Left colon (tissue), 2 donors: ENCODE measurements at regions not wholly inside any gene's neighbourhood (a gene's known extent, or its start where the extent isn't known, plus 50 kb on each side); places are given as distances from the start of the nearest gene placed in this dataset.

Experiments used
- ATAC-seq: fragments of 200-7000 bp; cut with Tn5 transposase; one replicate; pipeline ENCODE4 v1.9.1; 2020; ENCODE audit warnings: mild to moderate bottlenecking, moderate library complexity
- DNase-seq, 2 donors: peaks; one replicate each; pipeline ENCODE4 v3.0.0-alpha.2; 2020
- intact Hi-C, 2 donors: fragments of 100-400 bp; cut with DNase I in 1 of 2; cut with micrococcal nuclease in 1 of 2; formaldehyde crosslinking; loops; one replicate each; pipeline versions ENCODE4 v1.11.2 to v1.14.0; 2022; cut with DNase I, micrococcal nuclease
- donor health status: DM: no; HTN: no; CAD: no.
- donor health status: DM: yes; HTN: yes; CAD: no.

DNA sequence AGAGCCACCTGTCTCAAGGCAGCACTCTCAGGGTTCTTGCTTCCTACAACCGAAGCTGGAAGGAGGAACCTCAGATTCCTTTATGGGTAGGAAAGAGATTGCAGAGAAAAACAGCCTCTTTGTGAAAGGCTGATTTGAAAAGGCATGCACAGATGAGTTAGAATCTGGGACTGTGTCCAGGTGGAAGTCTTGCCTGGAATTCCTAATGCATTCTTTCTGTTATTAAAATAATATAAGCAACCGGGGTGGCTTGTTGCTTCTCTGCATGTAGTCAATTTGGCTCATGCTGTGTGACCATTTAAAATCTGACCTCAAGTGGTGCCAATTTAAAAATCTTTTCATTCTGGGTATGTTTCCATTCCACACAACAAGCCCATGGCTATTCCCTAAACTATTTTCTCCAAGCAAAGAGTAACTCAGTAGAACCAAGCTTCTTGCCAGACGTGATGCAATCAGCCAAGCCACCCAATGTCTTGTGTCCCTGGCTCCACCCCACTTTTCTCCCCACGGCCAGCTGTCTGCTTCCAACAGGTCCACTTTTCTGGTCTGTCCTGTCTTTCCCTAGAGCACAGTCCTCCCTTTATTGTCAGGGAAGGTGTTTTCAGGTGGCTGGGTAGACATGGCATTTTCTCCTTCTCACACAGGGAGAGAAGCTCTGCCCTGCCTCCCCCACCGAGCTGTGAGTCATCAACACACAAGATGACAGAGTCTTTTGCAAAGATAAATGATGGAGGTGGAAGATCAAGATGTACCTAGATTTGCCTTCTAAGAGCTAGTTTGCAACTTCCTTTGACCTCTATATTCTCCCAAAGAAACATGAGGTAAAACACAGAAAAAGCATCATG, 394.3 kb downstream of the FOXO1 start:
- DNase-seq (peak in 1 of 2 donors; percentile 53), ATAC-seq (no peak)
- intact Hi-C loops = no loop called here

DNA sequence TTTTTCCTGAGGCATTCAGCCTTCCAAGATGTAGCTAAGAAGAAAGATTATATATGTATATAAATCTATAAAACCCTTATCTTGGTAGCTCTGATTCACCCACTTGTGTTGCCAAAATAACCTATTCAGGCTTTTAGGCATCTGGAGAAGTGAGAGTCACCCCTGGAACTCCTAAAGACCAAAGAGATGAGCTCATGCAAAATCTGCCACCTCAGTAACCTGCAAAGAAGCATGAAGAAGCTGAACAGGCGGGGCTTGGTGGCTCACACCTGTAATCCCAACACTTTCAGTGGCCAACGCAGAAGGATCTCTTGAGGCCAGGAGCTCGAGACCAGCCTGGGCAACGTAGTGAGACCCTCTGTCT, 393.7 kb downstream of the FOXO1 start:
- no peak for DNase-seq
- intact Hi-C loops = no loop called here
- no peak for ATAC-seq

DNA sequence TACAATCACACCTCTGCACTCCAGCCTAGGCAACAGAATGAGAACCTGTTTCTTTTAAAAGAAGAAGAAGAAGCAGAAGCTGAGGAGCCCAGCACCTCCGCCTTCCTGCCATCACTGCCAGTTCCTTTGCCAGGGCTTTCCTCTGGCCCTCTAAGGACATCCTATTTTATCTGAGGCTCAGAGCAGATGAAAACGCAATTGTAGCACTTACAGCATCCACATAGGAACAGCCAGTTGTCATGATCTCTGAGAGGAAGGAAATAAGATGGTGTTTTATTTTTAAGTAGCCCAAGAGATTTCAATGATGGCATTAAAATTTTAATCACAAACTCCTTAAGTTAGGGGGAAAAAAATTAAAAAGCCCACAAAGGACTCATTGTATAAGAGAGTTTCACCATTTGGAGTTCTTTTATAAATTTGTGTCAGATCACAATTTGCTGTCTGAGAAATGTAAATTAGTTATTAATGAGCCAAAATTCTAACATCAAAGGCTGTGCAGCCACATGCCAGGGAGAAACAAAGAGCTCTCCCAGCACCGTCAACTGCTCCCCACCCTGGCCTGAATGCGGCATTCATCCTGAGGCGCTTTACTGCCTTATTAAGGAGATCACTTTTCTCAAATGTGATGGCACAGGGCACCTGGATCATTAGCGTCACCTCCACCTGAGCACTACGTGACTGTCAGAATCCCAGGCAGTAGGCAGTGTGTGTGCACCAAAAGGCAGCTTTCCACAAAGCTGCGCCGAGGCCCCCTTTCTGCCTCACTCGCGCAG, 393.0 kb downstream of the FOXO1 start:
- no peak for DNase-seq
- intact Hi-C loops = no loop called here
- no peak for ATAC-seq

DNA sequence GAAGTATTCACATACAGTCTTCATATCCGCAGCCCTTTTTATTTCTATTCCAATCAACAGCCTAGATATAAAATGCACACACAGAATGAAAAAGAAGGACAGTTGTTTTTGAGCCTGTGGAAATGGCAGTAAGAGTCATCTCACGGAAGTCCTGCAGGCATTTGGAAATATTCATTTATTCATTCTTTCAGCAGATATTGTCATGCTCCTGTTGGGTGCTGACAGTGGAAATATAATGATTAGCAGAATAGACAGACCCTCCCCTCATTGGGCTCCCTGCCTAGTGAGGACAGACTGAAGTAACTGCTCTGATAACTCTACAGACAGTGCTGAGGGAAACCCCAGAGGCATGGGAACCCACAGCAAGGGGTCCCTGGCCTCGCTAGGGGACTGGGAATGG, 392.3 kb downstream of the FOXO1 start:
- ATAC-seq = no peak
- no peak for DNase-seq

DNA sequence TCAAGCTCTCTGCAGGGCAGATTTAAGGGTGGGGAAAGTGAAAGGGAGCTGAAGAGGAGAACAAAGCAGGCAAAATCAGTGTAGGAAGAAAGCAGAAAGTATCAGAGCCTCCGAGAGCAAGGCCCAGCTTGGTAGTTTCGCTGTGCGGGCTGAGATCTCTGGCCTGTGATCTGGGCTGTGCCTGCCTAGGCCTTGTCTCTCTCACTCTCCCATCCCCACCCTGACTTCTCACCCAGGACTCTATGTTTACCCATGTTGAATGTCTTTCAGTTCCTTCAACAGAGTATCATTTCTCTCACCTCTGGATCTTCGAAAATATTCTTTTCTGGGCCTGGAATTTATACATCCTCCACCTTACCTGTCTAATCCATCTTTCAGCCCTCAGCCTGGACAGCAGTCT, 391.3 kb downstream of the FOXO1 start:
- ATAC-seq (no peak), DNase-seq (no peak)
- intact Hi-C loops = no loop called here

More for the DNA sequence above, 392.3 kb downstream of the FOXO1 start:
- intact Hi-C loops = no loop called here

DNA sequence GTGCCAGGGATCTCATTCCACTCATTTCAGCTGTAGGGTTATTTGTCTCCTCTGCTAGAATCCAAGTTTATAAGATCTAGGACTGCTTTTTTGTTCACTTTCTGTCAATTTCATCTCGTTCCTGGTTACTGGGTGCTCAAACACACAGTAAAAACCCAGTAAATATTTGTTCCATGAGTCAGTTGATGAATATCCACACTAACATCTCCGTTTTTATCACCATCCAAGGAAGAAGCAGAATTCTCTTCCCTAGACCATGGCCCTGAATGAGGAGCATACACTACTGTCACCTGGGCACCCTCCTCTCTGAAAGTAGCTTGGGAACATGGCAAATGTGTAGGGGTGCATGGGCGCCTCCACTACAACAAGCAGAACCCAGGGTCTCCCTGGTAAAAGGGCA, 390.8 kb downstream of the FOXO1 start:
- DNase-seq (no peak), ATAC-seq (no peak)
- intact Hi-C loops = no loop called here

DNA sequence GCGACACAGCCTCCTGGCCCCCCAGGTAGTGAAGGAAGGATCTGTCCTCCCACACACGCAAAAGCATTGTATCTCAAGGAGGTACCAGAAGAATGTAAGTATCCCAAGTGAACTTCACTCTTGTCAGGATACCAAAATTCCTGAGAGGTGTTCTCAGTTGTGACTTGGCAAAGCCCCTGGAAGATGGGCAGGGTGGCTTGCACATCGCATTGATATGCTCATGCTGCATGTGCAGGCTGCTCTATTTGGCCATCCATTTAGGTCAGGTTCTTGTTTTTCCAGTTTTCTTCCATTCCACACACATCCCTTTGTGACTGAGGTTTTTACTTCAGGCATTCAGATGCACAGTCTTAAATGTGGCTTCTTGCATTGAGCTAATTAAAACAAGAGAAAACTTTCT, 382.8 kb downstream of the FOXO1 start:
- intact Hi-C loops = no loop called here
- DNase-seq (no peak), ATAC-seq (no peak)

DNA sequence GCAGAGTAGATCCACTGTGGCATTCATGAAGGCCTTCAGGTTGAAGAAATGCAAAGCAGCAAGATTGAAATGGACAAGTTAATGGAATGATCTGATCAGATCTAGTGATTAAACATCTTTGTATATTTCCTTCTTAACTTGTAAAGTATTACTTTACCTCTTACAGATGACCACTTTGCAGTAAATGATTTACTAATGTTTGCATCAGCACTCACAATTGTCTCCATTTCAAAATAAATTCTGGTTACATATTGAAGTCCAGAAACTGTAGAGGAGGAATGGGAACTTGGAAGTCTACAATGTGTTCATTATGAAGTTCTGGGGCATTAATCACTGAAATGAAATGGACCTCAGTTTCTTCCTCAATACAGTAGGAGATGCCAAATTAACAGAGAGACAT, 380.8 kb downstream of the FOXO1 start:
- ATAC-seq = no peak
- DNase-seq = no peak
- intact Hi-C loops = no loop called here

DNA sequence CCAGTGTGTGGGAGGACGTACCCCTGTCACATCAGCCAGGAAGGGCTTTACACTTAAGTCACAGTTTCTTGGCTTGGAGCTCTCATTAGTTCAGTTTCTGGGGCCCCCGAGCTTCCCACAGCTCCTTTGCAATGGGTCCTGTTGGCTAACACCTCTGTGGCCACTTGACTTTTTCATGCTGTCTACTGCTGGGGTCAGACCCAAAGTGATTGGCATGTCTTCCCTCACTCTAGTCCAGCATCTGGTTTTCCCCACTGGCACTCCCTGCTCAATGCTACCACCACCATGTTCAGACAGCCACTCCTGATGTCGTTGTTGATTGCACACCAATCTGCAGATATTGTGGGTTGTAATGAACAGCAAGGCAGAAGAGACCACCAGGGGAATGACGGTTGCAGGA, 379.0 kb downstream of the FOXO1 start:
- DNase-seq = no peak
- intact Hi-C loops = no loop called here
- no peak for ATAC-seq

DNA sequence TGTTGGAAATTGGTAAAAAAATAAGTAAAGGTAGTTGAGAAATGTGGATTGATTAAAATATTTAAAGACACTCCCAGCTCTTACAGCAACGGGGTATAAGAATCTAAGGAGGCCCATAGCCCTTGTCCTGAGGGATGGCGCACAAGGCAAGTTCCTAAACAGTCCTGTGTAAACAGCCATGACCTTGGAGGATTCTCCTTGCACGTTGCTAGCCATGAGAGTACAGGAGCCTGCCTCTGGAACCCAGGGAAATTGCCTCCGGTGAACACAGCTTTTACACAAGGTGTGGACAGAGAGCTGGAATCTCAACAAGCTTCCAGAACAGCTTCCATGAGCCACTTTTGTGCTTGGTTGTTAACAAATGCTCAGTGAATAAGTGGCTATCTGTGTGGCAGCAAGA, 378.2 kb downstream of the FOXO1 start:
- intact Hi-C loops = no loop called here
- ATAC-seq (no peak), DNase-seq (no peak)

DNA sequence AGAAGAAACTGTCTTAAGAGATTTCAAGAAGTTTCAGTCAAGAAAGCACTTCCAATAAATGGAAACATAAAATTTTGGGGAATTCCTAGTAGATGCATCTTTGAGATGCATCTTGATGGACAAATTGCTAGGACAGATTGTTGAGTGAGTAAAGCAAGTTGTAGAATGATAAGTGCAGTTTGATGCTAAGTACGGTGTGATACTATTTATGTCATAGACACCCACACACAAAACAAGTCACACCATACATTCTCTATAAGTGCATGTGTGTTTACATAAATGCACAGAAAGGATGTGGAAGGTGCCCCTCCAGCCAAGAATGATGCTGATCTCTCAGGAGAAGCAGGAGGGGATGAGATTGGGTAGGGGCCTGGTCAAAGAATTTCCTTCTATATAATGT, 375.7 kb downstream of the FOXO1 start:
- ATAC-seq (no peak), DNase-seq (no peak)
- intact Hi-C loops = no loop called here

DNA sequence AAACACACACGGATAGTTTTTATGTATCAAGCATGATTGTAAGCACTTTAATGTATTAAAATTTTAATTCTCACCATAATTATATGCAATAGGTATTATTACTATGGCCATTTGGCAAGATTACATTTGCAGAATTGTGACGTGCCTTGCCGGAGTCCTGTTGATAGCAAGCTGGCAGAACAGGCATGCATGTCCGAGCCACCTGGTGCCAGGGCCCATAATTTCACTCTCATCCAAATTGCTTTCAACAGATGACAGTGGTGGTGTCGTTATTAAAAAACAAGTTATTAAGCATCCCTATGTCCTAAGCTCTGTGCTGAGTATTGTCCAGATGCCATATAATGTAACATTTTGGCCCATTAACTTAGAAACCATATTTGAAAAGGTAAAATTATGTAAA, 374.3 kb downstream of the FOXO1 start:
- DNase-seq = no peak
- intact Hi-C loops = no loop called here
- no peak for ATAC-seq

DNA sequence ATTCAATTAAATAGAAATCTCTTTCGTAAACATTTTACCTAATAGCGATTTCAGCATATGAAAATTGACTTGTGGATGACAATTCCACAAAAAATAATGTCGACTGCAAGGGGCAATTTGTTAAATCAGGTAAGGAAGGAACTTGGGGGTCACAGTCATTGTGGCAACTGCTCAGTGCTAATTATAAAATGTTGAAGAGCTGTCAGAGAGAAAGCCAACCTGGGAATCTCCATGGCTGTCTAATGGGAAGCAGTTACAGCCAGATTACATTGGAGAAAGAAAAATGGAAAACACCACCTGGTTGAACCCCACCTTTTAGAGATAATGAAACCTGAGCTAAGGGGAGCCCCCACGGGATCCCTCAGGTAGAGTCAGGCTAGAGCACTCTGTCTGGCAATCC, 373.9 kb downstream of the FOXO1 start:
- no peak for DNase-seq
- intact Hi-C loops = no loop called here
- no peak for ATAC-seq

DNA sequence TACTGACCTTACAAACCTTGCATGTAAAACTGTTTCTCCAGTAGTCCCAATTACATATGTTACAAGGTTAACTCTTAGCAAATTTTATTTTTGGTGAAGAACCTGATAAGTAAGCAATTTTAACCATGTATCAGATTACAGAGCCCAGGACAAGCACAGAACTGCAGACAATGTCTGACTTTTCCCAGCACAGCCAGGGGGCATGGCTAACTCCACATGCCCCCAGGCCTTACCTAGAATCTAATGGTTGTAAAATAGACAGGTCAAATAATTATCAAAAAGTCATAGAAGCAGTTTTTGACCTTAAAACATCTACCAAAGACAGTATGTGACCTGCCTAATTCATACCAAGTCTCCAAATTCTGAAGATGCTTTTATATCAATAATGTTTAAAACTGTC, 364.1 kb downstream of the FOXO1 start:
- no peak for ATAC-seq
- intact Hi-C loops = no loop called here
- DNase-seq = no peak

DNA sequence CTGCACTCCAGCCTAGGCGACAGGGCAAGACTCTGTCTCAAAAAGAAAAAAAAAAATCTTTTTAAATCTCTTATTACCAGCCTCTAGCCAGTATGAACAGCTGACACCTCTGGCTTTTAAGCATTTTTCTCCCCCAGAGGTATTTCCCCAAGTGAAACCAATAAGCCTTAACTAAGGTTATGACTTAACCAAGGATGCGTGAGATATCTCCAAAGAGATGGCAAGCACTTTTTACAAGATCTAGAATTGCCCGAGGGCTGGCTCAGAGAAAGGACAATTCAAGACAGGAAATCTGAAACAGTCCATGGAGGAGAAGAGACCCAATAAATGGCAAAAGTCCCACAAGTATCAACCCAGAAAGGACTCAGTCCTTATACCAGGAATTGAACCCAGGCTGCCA, 362.1 kb downstream of the FOXO1 start:
- ATAC-seq (no peak), DNase-seq (no peak)
- intact Hi-C loops = no loop called here

DNA sequence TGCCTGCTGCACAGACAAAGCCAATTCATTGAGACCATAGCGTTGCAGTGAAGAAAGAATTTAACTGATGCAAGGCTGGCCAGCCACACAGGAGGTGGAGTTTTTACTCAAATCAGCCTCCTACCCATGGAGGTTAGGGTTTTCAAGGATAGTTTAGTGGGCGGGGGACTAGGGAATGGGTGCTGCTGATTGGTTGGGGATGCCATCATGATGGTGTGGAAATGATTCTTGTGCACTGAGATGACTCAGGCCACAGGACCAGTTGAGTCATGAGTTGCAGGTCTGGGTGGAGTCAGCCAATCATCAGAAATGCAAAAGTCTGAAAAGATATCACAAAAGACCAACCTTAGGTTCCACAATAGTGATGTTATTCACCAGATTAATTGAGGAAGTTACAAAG, 359.6 kb downstream of the FOXO1 start:
- ATAC-seq = no peak
- intact Hi-C loops = no loop called here
- no peak for DNase-seq

DNA sequence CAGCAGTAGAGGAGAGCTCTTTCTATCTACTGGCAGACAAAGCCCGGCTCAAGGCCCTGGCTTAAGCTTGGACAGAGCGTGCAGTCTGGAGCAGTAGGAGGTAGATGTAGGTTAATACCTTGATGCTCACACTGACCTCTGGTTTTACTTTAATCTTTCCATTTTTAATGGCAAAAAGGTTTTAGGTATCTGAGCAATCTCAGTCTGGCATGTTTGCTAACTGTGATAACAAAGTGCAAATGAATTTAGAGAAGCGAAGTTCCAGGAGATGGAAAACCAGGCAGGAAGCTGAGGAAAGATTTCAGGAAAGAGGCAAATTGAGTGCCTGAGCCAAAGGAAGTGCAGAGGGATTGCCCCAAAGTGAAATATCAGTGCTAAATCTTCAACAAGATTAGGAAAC, 356.6 kb downstream of the FOXO1 start:
- no peak for ATAC-seq
- intact Hi-C loops = no loop called here
- no peak for DNase-seq

DNA sequence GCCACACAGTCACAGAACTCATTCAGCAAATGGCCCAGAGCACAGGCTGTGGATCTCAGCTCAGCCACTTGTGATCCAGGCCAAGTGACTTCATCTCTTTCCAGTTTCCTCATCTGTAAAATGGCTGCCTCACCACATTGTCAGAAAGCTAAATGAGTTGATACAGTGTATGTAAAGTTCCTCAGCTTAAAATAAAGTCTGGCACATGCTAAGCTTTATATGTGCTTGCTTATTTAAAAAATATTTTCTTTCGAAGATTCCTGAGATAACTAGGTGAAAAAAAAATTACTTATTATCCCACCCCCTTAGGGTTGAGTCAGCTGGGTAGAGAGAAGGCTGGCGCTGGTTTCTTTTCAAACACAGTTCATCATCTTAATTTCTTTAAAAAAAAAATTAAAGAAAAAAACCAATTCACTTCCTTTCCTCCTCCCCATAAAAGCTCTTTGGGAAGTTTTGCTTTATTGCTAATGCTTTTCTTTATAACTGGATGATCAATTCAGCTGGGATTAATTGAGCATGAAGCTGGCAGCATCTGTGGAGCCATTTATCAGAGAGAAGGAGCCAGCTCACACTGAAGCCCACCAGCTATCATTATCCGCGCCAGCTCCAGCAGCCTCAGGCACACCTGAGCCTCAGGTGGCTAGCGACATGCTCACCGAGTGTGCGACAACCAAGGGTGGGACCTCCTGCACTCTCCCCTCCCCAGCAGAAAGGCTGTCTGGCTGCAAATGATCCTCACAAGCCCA, 354.9 kb downstream of the FOXO1 start:
- no peak for DNase-seq
- no peak for ATAC-seq
- intact Hi-C loops = no loop called here

DNA sequence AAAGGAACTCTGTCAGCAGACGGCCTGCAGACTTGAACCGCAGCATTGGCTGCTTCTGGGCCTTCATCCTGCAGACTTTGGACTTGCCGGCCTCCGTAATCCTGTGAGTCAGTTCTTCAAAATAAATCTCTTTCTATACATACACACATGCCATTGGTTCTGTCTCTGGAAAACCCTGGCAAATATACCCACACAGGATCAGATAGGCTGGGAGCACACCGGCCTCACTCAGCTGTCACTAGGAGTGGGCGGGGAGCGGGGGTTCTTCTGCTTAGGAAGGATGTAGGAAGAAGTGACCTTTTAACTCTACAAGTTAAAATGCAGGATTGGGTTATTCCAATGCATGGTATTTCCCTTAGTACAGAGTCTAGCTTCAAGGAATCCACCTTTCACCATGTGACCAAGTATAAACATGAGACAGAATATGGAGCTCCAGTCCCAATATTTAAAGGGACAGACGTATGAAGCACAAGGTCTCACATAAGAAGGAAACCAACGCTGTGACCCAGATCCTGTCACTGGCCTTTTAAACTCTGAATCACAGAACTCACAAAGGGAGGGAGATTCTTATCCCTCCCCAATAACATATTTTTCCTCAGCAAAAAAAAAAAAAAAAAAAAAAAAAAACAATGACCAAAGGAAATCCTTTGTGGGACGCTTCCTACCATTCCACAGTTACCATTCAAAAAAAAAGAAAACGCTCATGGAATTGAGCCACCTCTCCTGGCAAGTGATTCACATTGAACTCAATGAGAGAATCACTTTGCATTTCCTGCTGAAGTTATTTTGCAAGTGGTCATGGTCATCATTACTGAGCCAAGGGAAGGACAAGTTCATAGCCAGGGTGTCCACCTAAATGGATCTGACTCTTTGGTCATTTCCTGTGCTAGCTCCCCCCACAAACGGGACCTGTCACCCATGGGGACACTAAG, 352.9 kb downstream of the FOXO1 start:
- intact Hi-C loops = no loop called here
- ATAC-seq (no peak), DNase-seq (no peak)
